Astrocyte of the spinal cord (primary cell): ENCODE measurements at regions not wholly inside any gene's neighbourhood (a gene's known extent, or its start where the extent isn't known, plus 50 kb on each side); places are given as distances from the start of the nearest gene placed in this dataset.

Experiments
- DNase-seq: peaks from one replicate; pipeline ENCODE4 v3.0.0; 2011; ENCODE audit warnings: low read depth, low spot score
- H3K4me3 ChIP-seq: 2 replicates; pipeline ENCODE4 v1.5.1; 2011; ENCODE audit warnings: low read depth, mild to moderate bottlenecking, low read length, moderate library complexity
- in situ Hi-C: cut with HindIII; loops from 2 replicates; pipeline ENCODE4 v1.10.0; 2017; ENCODE audit warnings: low sequenced_read_pairs
- TF ChIP-seq, protein P1 (sequence below): IDR thresholded peaks from 2 replicates; pipeline ENCODE4 v1.5.1; 2012; ENCODE audit warnings: low read depth, mild to moderate bottlenecking, low read length, inconsistent platforms

DNA sequence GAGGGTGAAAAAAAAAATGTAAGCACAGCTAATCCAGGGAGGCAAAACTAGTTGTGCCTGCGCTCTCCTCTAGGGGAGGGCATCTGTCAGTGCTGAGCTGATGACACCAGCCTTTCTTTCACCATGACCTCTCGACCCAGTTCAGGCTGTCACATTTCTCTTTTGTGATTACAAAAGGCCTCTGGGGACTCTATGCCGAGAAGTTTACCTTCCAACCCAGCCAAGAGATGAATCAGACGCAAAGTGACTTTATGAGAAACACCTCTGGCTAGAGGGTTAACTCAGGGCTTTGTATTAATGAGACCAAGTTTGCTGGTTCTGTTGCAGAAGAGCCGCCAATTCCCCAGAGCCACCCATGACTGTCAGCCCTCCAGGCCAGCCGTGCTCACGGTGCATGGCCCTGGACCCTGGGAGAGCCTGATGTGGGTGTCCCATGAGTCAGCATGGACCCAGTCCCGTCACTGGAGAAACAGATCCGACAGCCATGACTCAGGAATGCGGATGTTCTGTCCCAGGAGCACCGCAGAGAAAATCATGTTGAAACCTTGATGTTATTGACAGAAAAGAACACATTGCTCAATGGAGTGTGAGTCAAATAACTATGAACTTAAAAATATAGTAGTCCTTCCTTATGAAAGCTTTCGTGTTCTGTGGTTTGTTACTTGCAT lies 437.2 kb downstream of the HS3ST3B1 start:
- no peak overlapping the region for H3K4me3 ChIP-seq
- TF ChIP-seq, protein P1, sequence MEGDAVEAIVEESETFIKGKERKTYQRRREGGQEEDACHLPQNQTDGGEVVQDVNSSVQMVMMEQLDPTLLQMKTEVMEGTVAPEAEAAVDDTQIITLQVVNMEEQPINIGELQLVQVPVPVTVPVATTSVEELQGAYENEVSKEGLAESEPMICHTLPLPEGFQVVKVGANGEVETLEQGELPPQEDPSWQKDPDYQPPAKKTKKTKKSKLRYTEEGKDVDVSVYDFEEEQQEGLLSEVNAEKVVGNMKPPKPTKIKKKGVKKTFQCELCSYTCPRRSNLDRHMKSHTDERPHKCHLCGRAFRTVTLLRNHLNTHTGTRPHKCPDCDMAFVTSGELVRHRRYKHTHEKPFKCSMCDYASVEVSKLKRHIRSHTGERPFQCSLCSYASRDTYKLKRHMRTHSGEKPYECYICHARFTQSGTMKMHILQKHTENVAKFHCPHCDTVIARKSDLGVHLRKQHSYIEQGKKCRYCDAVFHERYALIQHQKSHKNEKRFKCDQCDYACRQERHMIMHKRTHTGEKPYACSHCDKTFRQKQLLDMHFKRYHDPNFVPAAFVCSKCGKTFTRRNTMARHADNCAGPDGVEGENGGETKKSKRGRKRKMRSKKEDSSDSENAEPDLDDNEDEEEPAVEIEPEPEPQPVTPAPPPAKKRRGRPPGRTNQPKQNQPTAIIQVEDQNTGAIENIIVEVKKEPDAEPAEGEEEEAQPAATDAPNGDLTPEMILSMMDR = peak; percentile 31
- peak; percentile 92 for DNase-seq
- in situ Hi-C loops = no loop called here

DNA sequence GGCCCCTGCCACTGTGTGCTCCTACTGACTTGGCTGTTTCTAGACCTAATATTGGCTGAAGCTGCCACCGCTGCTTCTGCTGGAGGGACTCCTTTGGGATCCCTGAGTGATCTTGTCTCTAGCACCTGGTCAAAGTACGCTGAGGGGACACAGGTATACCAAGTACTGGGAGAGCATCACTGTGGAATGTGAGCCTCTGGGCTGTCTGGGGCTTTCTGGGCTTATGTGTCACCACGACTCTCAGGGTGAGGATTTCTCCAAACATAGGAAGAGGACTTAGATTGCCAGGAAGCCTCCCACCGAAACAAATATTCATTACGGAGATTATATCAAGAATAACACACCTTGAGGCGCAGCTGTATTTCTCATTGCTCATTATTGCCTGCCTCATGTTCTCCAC lies 435.8 kb downstream of the HS3ST3B1 start:
- no peak for DNase-seq
- in situ Hi-C loops = no loop called here
- TF ChIP-seq, protein P1 = no peak
- no peak overlapping the region for H3K4me3 ChIP-seq

DNA sequence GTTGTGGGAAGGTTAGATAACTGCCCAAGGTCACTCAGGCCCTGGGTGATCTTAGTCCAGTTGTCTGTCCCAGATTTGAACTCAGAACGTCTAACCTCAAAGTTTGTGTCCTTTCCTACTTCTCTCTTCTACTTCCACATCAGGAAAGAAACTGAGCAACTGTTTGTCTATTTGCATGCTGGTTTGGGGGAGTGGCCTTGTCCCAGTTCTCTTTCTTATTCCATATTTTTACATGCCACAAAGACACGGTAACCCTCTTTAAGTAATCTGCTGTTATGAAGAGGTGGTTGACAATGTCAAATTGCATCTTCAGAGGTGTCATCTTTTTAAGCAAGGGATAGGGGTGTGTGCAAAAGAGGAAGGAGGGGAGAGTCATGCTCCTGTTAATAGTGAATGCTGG lies 432.5 kb downstream of the HS3ST3B1 start:
- H3K4me3 ChIP-seq = no peak overlapping the region
- DNase-seq = no peak
- in situ Hi-C loops = no loop called here
- TF ChIP-seq, protein P1 = no peak

DNA sequence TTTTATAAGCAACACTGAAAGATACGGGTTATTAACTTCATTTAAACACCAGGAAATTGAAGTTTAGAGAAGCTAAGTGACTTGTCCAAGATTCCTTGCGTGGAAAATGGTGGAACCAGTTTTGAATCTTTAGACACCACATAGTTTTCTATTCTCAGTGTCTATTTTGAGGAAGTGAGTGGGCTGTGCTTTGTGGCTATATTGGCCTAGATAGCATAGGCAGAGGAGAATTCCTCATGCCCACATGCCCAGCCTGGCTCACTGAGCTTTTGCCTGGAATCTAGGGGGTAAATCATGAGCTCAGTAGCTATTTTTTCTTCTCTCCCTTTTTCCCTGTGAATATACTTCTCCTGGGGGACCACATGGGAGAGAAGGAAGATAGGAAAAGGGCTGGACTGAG lies 431.3 kb downstream of the HS3ST3B1 start:
- in situ Hi-C loops = no loop called here
- DNase-seq = no peak
- TF ChIP-seq, protein P1 = no peak
- no peak overlapping the region for H3K4me3 ChIP-seq

DNA sequence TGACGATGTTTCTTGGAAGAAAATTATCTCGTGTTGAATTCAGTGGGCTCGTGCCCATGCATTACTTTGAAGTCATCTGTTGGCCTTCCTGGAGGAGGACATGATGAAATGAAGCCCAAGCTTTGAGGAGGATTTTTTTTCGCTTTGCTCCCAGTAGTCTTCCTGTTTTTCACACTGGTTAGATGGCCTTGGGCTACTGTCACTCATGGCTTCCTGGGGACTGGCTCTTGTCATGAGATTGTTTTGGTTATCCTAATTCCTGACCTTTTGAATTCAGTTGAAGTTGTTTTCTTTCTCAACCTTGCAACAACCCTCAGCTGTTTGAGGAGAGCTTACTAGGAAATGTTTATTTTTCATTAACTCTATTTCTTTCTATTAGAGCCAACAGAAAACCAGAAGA lies 430.7 kb downstream of the HS3ST3B1 start:
- DNase-seq = no peak
- in situ Hi-C loops = no loop called here
- TF ChIP-seq, protein P1 = no peak
- H3K4me3 ChIP-seq = no peak overlapping the region

DNA sequence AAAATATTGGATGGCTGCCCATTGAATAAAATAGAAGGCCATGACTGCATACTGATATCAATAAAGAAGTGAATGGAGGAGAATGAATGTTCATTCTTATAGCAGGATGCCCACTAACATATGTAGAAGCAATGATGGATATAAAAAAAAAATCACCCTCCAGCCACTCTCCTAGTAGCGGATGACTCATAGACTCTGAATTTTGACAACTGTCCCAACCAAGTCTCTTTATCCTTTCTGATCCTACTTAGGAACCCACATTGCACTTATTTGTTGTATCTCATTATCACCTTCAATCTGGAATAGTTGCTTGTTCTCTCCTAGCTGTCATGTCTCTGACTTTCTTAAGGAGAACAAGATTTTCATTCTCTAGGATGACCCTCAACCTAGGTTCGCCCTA lies 429.9 kb downstream of the HS3ST3B1 start:
- in situ Hi-C loops = no loop called here
- no peak overlapping the region for H3K4me3 ChIP-seq
- TF ChIP-seq, protein P1 = no peak
- no peak for DNase-seq

DNA sequence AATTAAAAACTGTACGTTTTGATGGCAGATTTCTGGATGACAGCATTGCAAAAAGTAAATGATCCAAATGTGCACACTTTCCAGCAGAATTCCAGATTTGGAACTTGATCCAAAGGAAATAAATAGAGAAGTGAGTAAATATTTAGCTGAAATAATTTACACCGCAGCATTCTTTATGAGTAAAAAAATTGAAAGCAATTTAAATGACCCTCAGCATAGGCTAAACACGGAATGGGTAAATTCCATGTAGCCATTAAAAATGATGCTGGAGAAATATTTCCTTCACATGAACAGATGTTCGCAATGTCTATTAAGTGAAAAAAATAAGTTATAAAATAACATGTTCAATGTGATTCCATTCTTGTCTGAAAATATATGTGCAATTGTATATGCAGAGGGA lies 424.8 kb downstream of the HS3ST3B1 start:
- TF ChIP-seq, protein P1 = no peak
- in situ Hi-C loops = no loop called here
- no peak overlapping the region for H3K4me3 ChIP-seq
- no peak for DNase-seq
